GM19035 (cell line): ENCODE measurements at regions not wholly inside any gene's neighbourhood (a gene's known extent, or its start where the extent isn't known, plus 50 kb on each side); places are given as distances from the start of the nearest gene placed in this dataset.
A peak's percentile ranks its signal among the peaks of the same experiment; 100 is the strongest.

Experiments
- ATAC-seq: cut with Tn5 transposase; IDR thresholded peaks from one replicate; pipeline ENCODE4 v1.9.1; 2021; ENCODE audit not compliant: unreplicated experiment

GRCh38 chr7:49247759-49248158, 323.4 kb downstream of the CDC14C start:
- no peak for ATAC-seq

GRCh38 chr7:49255054-49255453, 330.7 kb downstream of the CDC14C start:
- ATAC-seq, result no peak

- no peak for ATAC-seq
Observed at GRCh38 chr7:49260538-49260937, 336.2 kb downstream of the CDC14C start.

GRCh38 chr7:49261928-49262327, 337.6 kb downstream of the CDC14C start:
- ATAC-seq, result no peak

- ATAC-seq, result no peak
Observed at GRCh38 chr7:49264530-49264929, 340.2 kb downstream of the CDC14C start.

- ATAC-seq, result no peak
Observed at GRCh38 chr7:49273897-49274296, 349.6 kb downstream of the CDC14C start.

- ATAC-seq, result no peak
Observed at GRCh38 chr7:49279891-49280290, 355.5 kb downstream of the CDC14C start.

GRCh38 chr7:49287653-49288052, 363.3 kb downstream of the CDC14C start:
- no peak for ATAC-seq

GRCh38 chr7:49294611-49295010, 370.3 kb downstream of the CDC14C start:
- no peak for ATAC-seq

GRCh38 chr7:49295146-49295545, 370.8 kb downstream of the CDC14C start:
- ATAC-seq, result no peak

GRCh38 chr7:49297958-49298357, 373.6 kb downstream of the CDC14C start:
- no peak for ATAC-seq

- no peak for ATAC-seq
Observed at GRCh38 chr7:49308787-49309186, 384.4 kb downstream of the CDC14C start.

- no peak for ATAC-seq
Observed at GRCh38 chr7:49320083-49320482, 395.7 kb downstream of the CDC14C start.

- no peak for ATAC-seq
Observed at GRCh38 chr7:49321843-49322242, 397.5 kb downstream of the CDC14C start.

GRCh38 chr7:49322476-49322875, 398.1 kb downstream of the CDC14C start:
- no peak for ATAC-seq

- no peak for ATAC-seq
Observed at GRCh38 chr7:49324040-49324439, 399.7 kb downstream of the CDC14C start.

- no peak for ATAC-seq
Observed at GRCh38 chr7:49324707-49325106, 400.4 kb downstream of the CDC14C start.

- ATAC-seq, result no peak
Observed at GRCh38 chr7:49325571-49325970, 401.2 kb downstream of the CDC14C start.

GRCh38 chr7:49327155-49327554, 402.8 kb downstream of the CDC14C start:
- no peak for ATAC-seq

- peak; percentile 89 for ATAC-seq
Observed at GRCh38 chr7:49333180-49333881, 409.0 kb downstream of the CDC14C start.

- no peak for ATAC-seq
Observed at GRCh38 chr7:49341849-49342248, 417.5 kb downstream of the CDC14C start.

- ATAC-seq, result no peak
Observed at GRCh38 chr7:49344556-49344955, 420.2 kb downstream of the CDC14C start.

GRCh38 chr7:49346195-49346899, 422.0 kb downstream of the CDC14C start:
- ATAC-seq, result no peak
